GM13976 (cell line): ENCODE measurements at regions not wholly inside any gene's neighbourhood (a gene's known extent, or its start where the extent isn't known, plus 50 kb on each side); places are given as distances from the start of the nearest gene placed in this dataset.
"Not testable (repeated sequence)": the region's sequence is repeated elsewhere in the genome, so short reads cannot be mapped to it uniquely, and the experiment has no call there.

Source experiments
- DNase-seq: peaks from one replicate; pipeline ENCODE4 v3.0.0; 2012; ENCODE audit warnings: low spot score
- CTCF ChIP-seq: IDR thresholded peaks from 2 replicates; pipeline ENCODE4 v1.5.1; 2012; ENCODE audit warnings: borderline replicate concordance, mild to moderate bottlenecking; ENCODE audit not compliant: insufficient read depth; ENCODE audit errors: extremely low read depth, missing control alignments, control extremely low read depth
- in situ Hi-C: fragments of 300-500 bp; cut with MboI; formaldehyde crosslinking; loops from one replicate; pipeline ENCODE4 v1.12.0; 2022; ENCODE audit warnings: low sequenced_read_pairs, mixed read lengths, inconsistent platforms; ENCODE audit not compliant: unreplicated experiment

- in situ Hi-C loops = no loop called here
- TF ChIP-seq CTCF = no peak
- DNase-seq = no peak
Observed at GRCh38 chr3:187858041-187858440, 112.8 kb upstream of the BCL6 start.

GRCh38 chr3:187858711-187859110 is 113.4 kb upstream of the BCL6 start:
- DNase-seq = no peak
- no peak for TF ChIP-seq CTCF
- in situ Hi-C loops = no loop called here

GRCh38 chr3:187862701-187863277 is 117.5 kb upstream of the BCL6 start:
- in situ Hi-C loops = not testable (repeated sequence)

GRCh38 chr3:187870360-187871203 is 125.3 kb upstream of the BCL6 start:
- no peak for DNase-seq
- in situ Hi-C loops = no loop called here
- TF ChIP-seq CTCF = no peak

More at GRCh38 chr3:187862701-187863277, 117.5 kb upstream of the BCL6 start:
- not testable (repeated sequence) for DNase-seq

GRCh38 chr3:187871204-187871591 is 125.9 kb upstream of the BCL6 start:
- DNase-seq = no peak
- no peak for TF ChIP-seq CTCF
- in situ Hi-C loops = no loop called here

GRCh38 chr3:187871848-187872247 is 126.6 kb upstream of the BCL6 start:
- in situ Hi-C loops = no loop called here
- DNase-seq = no peak
- no peak for TF ChIP-seq CTCF

GRCh38 chr3:187873843-187874242 is 128.6 kb upstream of the BCL6 start:
- DNase-seq = no peak
- TF ChIP-seq CTCF = no peak
- in situ Hi-C loops = no loop called here
